Activated CD4-positive, alpha-beta T cell treated with anti-CD3 and anti-CD28 coated beads, Interleukin-2, Interleukin-4, amounts not matched to agents 100 ng/mL and 50 ng/mL, durations not matched to agents 16 hours and 8 hours (primary cell): ENCODE measurements at regions not wholly inside any gene's neighbourhood (a gene's known extent, or its start where the extent isn't known, plus 50 kb on each side); places are given as distances from the start of the nearest gene placed in this dataset.
"Not testable (repeated sequence)": the region's sequence is repeated elsewhere in the genome, so short reads cannot be mapped to it uniquely, and the experiment has no call there.

Experiments used
- DNase-seq: peaks from one replicate; pipeline ENCODE4 v3.0.0-alpha.2; 2020; ENCODE audit warnings: low spot score

DNA sequence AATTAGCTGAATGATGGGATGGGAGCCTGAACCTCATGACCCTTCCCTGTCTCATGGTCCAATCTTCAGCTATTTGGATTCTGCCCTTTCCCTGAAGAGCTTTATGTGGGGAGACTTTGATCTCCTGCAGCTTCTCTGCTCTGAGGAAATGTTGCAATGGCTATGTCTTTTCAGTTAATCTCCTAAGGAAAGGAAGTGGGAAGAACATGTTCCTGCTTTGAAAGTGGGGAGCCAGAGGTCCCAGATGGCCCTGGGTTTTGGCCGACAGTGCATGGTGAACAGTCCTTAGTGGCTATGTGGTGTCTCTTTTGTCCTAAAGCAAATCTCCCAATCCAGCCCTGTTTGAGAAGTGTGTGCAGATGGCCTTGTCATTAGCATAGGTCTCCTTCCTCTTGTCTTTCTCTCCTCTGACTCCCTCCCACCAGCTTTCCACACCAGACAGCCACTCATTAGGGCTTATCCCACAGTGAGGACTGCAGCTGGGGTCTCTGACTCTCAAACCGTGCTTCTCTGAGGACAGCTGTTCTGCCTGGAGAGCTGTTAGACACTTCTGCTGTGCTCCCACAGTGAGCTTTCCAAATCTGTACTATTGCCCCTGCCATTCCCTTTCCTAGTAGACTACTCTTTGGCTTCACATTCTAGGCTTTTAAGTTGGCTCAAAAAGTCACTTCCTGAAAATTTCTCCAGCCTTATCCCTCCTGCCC, 365.8 kb upstream of the UMPS start:
- no peak for DNase-seq

DNA sequence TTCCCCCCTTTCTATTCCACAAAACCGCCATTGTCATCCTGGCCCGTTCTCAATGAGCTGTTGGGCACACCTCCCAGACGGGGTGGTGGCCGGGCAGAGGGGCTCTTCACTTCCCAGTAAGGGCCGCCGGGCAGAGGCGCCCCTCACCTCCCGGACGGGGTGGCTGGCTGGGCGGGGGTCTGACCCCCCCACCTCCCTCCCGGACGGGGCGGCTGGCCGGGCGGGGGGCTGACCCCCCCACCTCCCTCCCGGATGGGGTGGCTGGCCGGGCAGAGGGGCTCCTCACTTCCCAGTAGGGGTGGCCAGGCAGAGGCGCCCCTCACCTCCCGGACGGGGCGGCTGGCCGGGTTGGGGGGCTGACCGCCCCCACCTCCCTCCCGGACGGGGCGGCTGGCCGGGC, 363.6 kb upstream of the UMPS start:
- DNase-seq = not testable (repeated sequence)

DNA sequence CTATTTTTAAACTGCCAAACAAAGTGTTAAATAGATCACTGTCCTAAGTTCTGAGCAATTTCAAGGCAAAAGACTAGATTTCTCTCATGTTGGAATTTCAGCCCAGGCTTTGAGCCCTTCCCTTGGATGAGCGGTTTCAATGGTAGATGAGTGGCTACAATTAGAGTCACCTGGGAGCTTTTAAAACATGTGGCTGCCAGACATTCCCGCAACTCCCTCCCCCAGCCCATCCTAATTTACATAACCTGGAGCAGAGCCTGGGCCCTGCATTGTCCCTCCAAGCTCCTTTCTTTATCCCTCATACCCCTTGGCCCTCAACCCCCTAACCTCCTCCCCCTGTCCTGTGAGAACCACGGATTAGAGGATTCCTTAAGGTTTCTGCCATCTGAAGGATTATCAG, 357.5 kb upstream of the UMPS start:
- DNase-seq = no peak

DNA sequence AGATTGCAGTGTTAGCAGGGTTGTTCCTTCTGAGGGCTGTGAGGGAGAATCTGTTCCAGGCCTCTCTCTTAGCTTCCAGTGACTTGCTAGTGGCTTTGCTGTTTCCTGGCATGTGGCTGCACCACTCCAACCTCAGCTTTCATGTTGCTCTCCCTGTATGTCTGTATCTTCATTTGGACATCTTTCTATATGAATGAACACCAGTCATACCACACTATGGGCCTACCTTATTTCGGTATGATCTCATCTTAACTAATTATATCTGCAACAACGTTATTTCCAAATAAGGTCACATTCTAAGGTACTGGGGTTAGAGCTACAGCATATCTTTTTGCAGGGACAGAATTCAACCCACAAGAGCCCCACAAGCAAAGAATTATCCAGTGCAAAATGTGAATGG, 356.7 kb upstream of the UMPS start:
- peak; percentile 48 for DNase-seq

DNA sequence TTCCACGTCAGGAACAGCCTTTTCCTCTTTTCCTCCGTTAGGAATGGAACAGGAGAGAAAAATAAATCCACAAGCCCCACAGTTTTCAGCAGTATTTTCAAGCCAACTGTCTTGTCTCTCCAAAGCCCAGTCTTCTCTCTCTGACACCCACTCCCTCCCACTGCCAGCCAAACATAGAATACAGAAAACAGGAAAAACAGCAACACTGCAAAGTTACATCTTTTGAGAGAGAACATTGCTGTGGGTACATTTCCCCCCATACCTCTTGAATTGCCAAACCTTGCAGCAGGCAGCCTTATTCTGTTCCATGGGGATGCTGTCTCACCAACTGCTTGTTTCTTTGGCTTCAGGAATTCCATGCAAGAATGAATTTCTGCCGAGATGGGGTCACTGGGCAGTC, 355.7 kb upstream of the UMPS start:
- DNase-seq = no peak

DNA sequence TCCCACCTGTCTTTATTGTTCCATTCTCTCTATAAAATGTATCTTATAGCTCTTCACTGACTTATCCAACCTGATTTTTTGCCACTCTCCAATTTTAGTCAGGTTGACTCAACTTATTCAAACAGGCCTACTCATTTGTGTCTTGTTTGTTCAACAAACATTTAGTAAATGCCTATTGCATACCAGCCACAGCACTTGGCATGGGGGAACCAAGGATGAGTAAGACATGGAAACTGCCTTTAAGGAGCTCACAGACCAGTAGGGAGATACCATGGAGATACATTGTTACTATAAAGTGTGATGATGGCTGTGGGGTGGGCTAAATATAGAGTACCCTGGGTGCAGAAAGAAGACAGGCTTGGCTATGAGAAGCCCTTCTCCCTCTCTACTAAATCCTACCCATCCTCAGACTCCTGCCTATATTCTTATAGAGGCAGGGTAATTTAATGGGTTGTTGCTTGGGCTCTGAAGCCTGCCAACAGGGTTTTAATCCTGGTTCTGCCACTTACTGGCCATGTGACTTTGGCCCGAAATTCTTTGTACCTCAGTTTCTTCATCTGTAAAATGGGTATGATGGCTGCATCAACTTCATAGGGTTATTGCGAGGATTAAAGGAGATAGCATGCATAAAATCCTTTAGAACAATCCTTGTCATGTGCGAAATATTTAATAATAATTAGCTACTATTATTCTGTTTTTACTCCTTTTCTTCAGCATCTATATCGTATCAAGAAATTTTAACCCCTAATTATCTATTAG, 348.5 kb upstream of the UMPS start:
- no peak for DNase-seq

DNA sequence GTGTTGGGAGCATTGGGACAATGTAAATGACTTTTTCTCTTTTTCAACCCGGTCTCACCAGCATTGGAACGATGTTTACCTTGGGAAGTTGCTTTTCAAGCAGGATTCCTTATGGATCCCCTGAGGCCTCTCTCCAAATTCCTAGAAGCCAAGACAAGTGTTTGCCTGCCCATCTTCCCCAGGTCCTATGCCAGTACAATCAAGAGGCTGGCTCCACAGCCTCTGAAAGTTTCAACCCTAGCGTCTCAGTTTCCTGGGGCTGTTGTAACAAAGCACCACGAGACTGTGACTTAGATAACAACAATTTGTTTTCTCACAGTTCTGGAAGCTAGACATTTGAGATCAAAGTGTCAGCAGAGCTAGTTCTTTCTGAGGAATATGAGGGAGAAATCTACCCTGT, 347.2 kb upstream of the UMPS start:
- DNase-seq = no peak

DNA sequence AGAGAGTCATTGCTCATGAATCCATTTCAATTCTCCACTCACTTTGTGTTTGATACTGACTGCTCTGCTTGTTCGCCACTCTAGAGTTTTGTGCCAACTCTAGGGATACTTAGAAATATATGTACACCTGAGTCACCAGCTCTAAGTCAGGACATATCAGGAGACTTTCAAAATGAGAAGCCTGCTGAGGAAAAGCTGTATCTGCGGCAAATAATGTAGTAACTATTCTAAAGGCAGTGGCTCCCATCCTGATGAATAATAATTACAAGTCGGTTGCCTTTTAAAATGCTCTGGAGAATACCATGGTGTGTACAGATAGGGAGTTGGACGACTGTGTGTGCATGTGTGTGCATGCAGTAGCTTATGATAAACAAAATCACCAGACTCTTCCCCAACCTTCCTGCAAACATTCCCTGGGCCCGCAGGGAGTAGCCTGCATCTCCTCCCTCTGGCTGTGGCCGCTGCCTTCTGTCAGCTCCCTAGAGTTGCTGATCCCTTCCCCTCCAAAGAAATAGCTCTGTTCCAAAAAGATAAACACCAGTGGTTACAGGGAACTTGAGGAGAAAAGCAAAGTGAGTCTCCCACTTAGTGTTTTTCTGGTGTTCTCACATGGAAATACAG, 346.3 kb upstream of the UMPS start:
- DNase-seq = no peak

DNA sequence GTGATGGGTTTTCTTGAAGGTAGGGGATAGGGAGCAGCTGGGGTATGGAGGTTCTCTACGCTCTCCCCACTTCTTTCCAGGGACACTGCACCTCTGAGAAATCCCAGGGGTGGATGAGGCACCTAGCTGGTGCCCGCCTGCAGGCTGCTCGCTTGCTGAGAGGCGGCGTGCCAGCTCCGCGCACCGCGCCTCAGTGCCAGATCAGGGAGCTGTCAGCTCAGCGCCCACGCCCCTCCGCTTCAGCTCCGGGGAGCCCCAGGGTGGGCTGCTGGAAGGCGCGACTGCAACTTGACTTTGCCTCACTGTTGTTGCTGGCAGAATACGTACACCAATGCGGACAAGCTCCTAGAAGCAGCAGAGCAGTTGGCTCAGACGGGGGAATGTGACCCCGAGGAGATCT, 345.7 kb upstream of the UMPS start:
- no peak for DNase-seq

DNA sequence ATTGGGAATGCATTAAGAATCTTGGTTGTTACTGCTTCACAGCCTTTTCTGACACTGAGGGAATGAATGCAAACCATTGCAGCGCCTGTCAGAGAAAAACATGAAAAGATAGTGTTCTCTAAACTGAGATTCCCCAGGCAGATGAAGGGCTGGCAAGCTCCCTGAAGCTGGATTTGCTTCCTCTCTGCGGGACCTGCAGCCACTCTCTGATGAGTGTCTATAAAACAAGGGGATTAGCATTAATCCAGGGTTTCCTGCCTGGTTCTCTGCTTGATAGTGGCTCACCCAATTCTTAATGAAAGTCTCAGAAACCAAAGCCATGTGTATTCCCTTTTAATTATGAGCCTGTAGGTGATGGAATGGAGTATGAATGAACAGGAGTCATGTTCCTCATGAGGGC, 344.3 kb upstream of the UMPS start:
- DNase-seq = no peak

DNA sequence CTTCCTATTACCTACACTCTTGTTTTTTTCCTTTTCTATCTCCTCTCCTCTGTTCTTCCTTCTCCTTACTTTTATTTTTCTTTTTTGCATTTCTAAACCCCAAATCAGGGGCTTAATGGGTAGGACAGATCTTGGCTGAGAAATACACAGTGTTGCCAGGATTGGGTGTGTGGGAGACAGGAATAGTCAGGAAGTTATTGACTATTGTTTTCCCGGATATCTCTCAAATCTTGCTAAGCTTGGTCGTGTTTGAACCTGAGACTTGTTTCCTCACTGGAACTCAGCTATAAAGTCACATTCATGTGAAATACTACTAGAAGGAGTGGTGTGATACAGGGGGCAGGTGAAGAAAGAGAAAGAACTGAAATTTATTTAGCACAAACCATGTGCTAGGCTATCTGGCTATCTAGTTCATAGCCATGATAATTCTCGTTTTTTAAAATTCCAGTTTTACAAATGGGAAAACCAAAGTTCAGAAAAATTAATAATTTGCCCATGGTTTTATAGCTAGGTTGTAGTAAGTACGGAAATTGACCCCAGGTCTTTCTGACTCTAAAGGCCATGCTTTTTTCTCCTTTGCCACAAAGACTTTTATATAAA, 343.2 kb upstream of the UMPS start:
- DNase-seq = no peak

DNA sequence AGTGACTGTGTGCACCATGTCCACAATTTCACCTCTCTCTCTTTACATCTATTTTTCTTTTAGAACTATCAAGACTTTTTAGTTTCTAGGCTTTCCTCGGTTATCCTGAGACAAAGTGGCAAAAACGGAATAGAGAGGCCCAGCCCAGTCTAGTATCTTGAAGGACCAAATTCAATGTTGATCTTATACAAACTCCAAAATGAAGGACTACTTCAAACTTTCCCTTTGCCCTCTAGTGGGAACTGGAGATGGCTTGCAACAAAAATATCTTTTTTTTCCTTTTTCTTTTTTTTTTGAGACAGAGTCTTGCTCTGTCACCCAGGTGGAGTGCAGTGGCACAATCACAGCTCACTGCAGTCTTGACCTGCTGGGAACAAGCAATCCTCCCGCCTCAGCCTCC, 338.5 kb upstream of the UMPS start:
- no peak for DNase-seq

DNA sequence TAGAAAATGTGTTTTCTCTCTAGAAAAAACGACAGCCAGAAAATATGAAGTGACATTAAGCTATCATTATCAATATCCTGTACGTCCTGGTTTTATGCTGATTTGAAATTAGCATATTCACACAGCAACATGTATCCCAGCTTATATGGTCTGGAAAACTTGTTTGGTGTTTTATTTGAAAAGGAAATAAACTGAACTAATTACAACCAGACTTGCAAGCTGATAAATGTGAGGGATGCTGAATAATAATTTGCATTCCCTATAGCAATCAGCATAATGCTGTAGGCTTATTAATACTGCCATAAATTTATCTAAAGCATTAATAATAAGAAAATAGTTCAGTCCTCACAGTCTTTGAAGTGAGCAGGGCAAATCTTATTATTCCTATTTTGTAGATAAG, 336.9 kb upstream of the UMPS start:
- no peak for DNase-seq

DNA sequence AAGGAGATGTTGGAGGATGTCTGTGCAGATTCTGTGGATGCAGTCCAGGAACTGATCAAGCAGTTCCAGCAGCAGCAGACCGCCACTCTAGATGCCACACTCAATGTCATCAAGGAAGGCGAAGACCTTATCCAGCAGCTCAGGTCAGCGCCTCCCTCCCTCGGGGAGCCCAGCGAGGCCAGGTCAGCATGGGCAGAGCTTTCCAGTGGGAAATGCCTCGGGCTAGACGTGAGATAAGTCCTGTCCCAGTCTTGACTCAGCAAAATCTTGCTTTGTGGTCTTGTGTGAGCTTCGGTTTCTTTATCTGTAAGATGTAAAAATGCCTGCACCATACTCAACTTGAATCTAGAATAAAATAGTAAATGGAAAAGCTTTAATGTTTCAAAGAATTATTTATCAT, 335.1 kb upstream of the UMPS start:
- DNase-seq = no peak

DNA sequence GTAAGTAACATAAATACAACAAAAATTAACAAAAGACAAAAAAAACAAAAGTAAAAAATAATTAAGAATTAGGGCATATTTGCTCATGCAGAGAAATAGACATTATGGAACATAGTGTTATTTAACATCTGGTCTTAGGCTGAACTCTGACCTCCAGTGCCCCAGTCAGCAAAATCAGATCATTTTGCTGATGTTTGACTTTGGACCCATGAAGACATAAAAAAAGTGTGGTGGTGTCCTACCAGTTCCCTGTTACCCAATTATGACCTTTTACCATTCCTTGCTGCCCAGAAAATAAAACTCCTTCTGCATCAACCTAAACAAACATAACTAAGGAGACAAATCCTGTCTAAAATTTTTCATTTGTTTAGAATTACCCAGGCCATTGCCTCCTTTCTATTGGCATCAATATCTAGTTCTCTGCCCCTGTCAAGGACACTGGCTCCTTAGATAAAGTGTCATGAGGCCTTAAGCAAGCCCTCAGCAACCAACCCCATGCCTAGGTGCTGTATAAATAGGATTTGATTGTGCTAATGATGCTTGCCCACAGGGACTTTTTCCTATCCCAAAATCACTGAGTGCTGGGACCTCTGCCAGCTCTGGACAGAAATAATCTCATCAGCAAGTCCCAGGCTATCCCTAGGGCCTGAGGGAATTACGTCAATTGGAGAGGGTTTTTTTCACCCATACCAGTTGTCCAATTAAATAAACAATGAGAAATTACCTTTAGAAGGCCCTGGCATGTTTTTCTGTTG, 334.5 kb upstream of the UMPS start:
- no peak for DNase-seq

DNA sequence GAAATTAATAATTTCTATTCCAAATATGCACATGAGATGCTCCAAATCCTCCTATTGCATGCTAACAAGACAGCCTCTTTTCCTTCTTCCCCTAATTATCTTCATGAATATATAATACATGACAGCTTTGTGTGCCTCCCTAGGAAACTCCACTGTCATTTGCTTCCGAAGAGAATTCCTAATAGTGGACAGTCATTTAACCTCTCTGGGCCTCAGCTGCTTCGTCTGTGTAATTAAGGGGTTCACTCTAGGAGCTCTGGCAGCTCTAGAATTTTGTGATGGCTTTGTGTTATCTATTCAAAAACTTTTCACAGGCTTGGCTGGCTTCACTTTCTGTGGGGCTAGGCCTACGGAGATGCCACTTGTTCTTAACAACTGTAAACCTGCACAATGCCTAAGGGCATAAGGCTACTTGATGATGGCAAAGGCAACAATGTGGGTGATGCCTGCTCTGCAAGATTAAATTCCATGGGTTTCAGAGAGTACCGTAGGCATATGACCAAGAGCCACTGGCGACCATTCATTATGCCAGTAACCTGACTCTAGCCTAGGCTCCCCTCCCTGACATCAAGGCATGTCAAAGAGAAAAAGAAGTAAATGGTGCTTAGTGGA, 333.8 kb upstream of the UMPS start:
- no peak for DNase-seq

DNA sequence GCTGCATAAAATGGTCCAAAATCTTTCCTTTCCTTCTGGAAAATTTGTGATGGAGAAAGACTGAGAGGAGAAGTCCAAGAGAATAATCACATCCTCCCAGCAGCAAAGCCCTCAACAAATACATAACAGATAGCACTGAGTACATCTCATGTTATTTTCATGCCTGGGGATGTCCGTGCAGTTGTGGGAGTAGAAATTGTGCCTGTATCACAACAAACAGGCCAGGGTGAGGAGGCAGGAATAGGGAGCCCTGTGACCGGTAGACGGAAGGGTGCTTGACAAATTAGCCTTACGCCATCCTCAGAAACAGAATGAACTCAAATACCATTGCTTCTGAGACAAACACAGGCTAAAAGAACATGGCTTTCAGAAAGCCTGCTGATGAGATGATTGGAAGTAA, 333.2 kb upstream of the UMPS start:
- DNase-seq = no peak

DNA sequence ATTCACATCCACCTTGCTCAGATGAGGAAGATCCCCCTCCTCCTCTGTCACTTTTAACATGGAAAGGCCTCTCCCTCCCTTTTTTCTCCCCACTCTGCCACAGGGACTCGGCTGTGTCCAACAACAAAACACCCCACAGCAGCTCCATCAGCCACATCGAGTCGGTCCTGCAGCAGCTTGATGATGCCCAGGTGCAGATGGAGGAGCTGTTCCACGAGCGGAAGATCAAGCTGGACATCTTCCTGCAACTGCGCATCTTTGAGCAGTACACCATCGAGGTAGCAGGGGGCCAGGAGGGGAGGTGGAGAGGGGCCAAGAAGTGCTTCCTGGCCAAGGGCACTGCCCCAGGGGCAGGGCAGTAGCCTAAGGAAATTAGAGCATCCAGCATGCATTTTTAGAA, 331.7 kb upstream of the UMPS start:
- no peak for DNase-seq

DNA sequence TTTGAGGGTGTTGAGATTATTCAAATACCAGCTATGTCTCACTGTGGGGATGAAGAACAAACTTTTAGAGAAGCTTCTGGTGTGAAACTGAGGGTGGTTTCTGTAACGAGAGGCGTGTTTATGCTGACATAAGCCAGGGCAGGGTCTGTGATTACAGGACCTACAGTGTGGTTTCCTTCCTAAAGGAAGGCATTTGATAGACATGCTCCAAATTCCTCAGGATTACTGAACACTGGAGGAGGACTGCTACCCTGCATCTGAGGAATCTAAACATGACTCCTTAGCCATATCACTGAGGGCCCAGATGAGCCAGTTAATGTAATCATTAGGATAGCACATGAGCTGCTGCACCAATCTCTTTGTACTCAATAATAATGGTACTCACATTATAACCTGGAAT, 328.4 kb upstream of the UMPS start:
- DNase-seq = no peak

DNA sequence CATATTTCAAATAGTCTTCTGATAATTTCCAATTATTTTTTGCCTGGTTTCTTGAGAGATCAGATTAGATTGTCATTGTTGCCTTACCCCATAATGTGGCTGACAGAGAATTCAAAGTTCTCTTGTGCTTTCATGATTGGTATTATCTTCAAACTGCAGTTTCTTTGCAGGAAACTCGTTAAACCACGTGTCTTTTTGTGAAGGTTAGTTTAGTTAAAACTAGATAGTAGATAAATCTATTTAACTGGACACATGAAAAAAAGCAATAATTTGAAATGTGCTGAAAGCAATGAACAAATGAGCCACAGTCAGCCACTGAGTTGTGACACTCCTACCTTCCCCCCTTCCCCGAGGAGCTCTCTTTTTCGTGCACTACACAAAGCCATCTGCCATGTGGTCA, 327.5 kb upstream of the UMPS start:
- no peak for DNase-seq

DNA sequence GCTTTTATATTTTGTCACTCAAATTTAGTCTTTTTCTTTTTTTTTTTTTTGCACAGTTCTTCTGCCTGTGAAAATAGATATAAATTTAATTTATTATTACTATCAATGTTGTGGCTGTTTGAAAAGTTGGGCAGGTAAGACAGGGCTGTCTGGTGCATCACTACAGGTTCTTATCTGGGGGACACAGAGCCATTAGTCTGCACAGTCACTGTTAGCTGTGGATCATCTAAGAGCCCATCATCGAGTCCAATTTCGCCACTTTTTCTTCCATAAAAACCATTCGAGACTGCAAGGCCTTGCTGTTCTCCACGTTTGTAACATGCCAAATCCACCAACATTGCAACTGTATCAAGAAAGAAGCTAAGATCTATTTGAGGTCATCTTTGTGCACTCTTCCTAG, 325.6 kb upstream of the UMPS start:
- no peak for DNase-seq

DNA sequence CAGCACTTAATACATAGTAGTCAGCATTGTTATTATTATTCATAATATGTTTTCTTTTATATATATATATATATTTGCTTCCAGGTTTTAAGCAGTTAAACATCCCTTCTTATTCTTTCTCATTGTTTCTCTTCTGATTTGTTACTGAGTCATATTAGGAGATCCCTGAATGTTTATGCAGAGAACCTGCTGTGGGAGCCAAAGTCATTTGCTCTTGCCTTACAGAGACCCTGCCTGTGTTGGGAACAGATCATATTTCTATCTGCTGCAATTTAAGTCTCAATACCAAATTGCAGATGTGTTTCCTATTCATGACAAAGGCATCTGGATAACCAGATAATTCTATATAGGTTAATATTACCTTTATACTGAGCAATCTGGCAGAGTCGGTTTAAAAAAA, 323.0 kb upstream of the UMPS start:
- no peak for DNase-seq
